ENCODE measurements at regions not wholly inside any gene's neighbourhood (a gene's known extent, or its start where the extent isn't known, plus 50 kb on each side); places are given as distances from the start of the nearest gene placed in this dataset.

GRCh38 chr2:7438855-7439254, 521.6 kb downstream of the RNF144A start:
- Histone ChIP-seq H3K56ac (ENCODE audit: insufficient read length, low read depth, low read length) (no peak overlapping the region), H2AK5ac (ENCODE audit: insufficient read length, low read length) (no peak overlapping the region), H3K4ac (ENCODE audit: low read depth, low read length) (no peak overlapping the region), H4K20me1 (ENCODE audit: control insufficient read depth, insufficient read depth, insufficient read length) (no peaks in the 10 kb centered on the region), H4K5ac (ENCODE audit: insufficient read length, low read depth, low read length) (no peak overlapping the region), H2BK5ac (ENCODE audit: insufficient read length, low read length) (no peak overlapping the region), H3K4me1 (ENCODE audit: insufficient read depth, low read length) (no peaks in the 10 kb centered on the region), H2BK20ac (ENCODE audit: low read depth, low read length, poor library complexity, severe bottlenecking) (no peak overlapping the region), H3K18ac (ENCODE audit: insufficient read length, low read depth, low read length) (no peak overlapping the region), H3K79me1 (ENCODE audit: insufficient read depth, low read depth, low read length, poor library complexity, severe bottlenecking) (no peaks in the 10 kb centered on the region), H3K23ac (ENCODE audit: insufficient read length, low read depth, low read length) (no peak overlapping the region), H3K79me2 (ENCODE audit: insufficient read depth, low read length) (no peaks in the 10 kb centered on the region), H3K23me2 (ENCODE audit: insufficient read length, low read depth, low read length, poor library complexity, severe bottlenecking) (no peaks in the 10 kb centered on the region), H4K8ac (replicated peaks; ENCODE audit: insufficient read length, low read depth, low read length) (no peak overlapping the region), H3K14ac (ENCODE audit: insufficient read depth, low read length) (no peak overlapping the region), H2BK12ac (ENCODE audit: insufficient read length, low read depth, low read length) (no peak overlapping the region), H3T11ph (ENCODE audit: low read length) (no peak overlapping the region), H4K91ac (ENCODE audit: insufficient read length, low read depth, low read length) (no peak overlapping the region), H2BK15ac (ENCODE audit: low read depth, low read length) (no peak overlapping the region), H3K27me3 (ENCODE audit: insufficient read depth, low read length) (no peaks in the 10 kb centered on the region), H3K27ac (ENCODE audit: insufficient read length, low read depth, low read length) (no peak overlapping the region), H3K4me2 (ENCODE audit: insufficient read depth, insufficient read length, low read length) (no peak overlapping the region), H3K9ac (ENCODE audit: extremely low read depth, insufficient read length, low read length) (no peak overlapping the region), H2BK120ac (ENCODE audit: low read depth, low read length, poor library complexity, severe bottlenecking) (no peak overlapping the region), H3K9me3 (ENCODE audit: control insufficient read depth, low read depth, low read length) (no peaks in the 10 kb centered on the region), H2AFZ (ENCODE audit: low read length) (no peak overlapping the region)
- no peak for DNase-seq
- Mint-ChIP-seq H3K9me3 (peaks cover 6 to 18% of the 10 kb centered on the region in 2 experiments), H3K4me1 (peaks cover 0 to 2% of the 10 kb centered on the region in 2 experiments; a peak in 1 of 4 replicates), H3K36me3 (ENCODE audit: insufficient read depth in 1 of 3, low read depth in 3 of 3) (peaks cover 4 to 19% (median 8%) of the 10 kb centered on the region in 3 experiments), H3K27ac (no peak overlapping the region), H3K4me3 (no peak overlapping the region), H3K27me3 (ENCODE audit: low read depth) (peaks cover 2% of the 10 kb centered on the region)
- TF ChIP-seq CTCF (conservative IDR thresholded peaks at IDR 0.05): no peak
- WGBS (ENCODE audit: extremely low coverage, insufficient read length, low lambda C conversion rate): no CpG with 5 or more reads among the region's 1 CpG

All from H9 (cell line).